Glutamatergic neuron (in vitro differentiated cells): ENCODE measurements at regions not wholly inside any gene's neighbourhood (a gene's known extent, or its start where the extent isn't known, plus 50 kb on each side); places are given as distances from the start of the nearest gene placed in this dataset.
"Not testable (repeated sequence)": the region's sequence is repeated elsewhere in the genome, so short reads cannot be mapped to it uniquely, and the experiment has no call there.

ENCODE experiments used
- DNase-seq: peaks from one replicate; pipeline ENCODE4 v3.0.0; 2022
- H3K27ac Mint-ChIP-seq: one replicate; pipeline ENCODE4 v1.8.0; 2020; ENCODE audit warnings: mild to moderate bottlenecking, mixed read lengths, inconsistent platforms; ENCODE audit not compliant: unreplicated experiment
- H3K27me3 Mint-ChIP-seq: one replicate; pipeline ENCODE4 v1.8.0; 2020; ENCODE audit warnings: mild to moderate bottlenecking, moderate library complexity, mixed read lengths, inconsistent platforms; ENCODE audit not compliant: unreplicated experiment
- H3K36me3 Mint-ChIP-seq: one replicate; pipeline ENCODE4 v1.8.0; 2020; ENCODE audit warnings: mild to moderate bottlenecking, mixed read lengths, inconsistent platforms; ENCODE audit not compliant: unreplicated experiment
- H3K4me1 Mint-ChIP-seq: one replicate; pipeline ENCODE4 v1.8.0; 2020; ENCODE audit warnings: mild to moderate bottlenecking, low read depth, mixed read lengths, inconsistent platforms; ENCODE audit not compliant: unreplicated experiment
- H3K4me3 Mint-ChIP-seq: one replicate; pipeline ENCODE4 v1.8.0; 2020; ENCODE audit warnings: mild to moderate bottlenecking, mixed read lengths, inconsistent platforms; ENCODE audit not compliant: unreplicated experiment
- H3K9me3 Mint-ChIP-seq: one replicate; pipeline ENCODE4 v1.8.0; 2020; ENCODE audit warnings: mild to moderate bottlenecking, moderate library complexity, mixed read lengths, inconsistent platforms; ENCODE audit not compliant: unreplicated experiment
- CTCF ChIP-seq: fragments of 200-600 bp; sonication (generic); IDR thresholded peaks from one replicate; pipeline ENCODE4 v1.5.0; 2021; ENCODE audit not compliant: partially characterized antibody, unreplicated experiment

- no peak for DNase-seq
- Mint-ChIP-seq H3K36me3 (peaks cover 16% of the 10 kb centered on the region), H3K4me1 (peaks cover 3% of the 10 kb centered on the region), H3K27ac (no peak overlapping the region), H3K9me3 (peaks cover 2% of the 10 kb centered on the region), H3K27me3 (peaks cover 15% of the 10 kb centered on the region), H3K4me3 (no peak overlapping the region)
- TF ChIP-seq CTCF, result no peak
Observed at GRCh38 chr3:184497804-184498203, 63.8 kb upstream of the EPHB3 start.

DNA sequence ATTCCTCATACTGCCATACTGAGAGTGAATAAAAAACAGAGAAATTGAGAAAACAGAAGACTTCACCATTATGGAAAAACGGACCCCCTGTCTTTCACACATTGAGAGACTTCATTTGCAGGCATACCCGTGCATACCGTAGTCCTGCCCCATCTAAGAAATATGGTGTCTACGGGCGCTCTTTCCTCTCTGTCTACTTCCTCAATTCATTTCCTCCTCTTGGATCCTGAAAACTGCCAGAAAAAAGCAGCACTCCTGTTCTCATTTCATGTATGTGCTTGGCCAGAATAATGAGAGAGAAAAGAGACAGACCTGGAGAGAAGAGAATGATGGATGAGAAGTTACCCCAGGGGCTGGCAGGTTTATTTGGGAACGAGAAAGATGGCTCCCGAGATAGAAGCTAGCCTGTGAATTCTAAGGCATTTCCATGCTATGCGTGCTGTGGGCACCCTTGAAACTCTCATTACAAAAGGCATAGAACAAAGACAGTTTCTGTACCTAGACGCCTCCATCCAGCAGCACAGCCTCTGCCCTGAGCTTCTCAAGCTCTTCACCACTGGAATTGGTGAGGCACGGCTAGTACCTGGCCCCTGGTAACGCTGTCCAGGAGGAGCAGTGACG lies 62.5 kb upstream of the EPHB3 start:
- H3K36me3 Mint-ChIP-seq, result peaks cover 11% of the 10 kb centered on the region
- no peak for TF ChIP-seq CTCF
- no peak overlapping the region for H3K4me3 Mint-ChIP-seq
- H3K27ac Mint-ChIP-seq, result no peak overlapping the region
- H3K27me3 Mint-ChIP-seq, result peaks cover 9% of the 10 kb centered on the region
- H3K9me3 Mint-ChIP-seq, result peaks cover 2% of the 10 kb centered on the region
- DNase-seq, result no peak
- peaks cover 3% of the 10 kb centered on the region for H3K4me1 Mint-ChIP-seq

GRCh38 chr3:184500344-184500923 lies 61.2 kb upstream of the EPHB3 start:
- no peak for DNase-seq
- Mint-ChIP-seq H3K36me3 (peaks cover 5% of the 10 kb centered on the region), H3K27me3 (peaks cover 7% of the 10 kb centered on the region), H3K4me3 (no peak overlapping the region), H3K4me1 (peaks cover 3% of the 10 kb centered on the region), H3K9me3 (peaks cover 2% of the 10 kb centered on the region), H3K27ac (peak overlapping the region; percentile 67)
- TF ChIP-seq CTCF, result no peak

GRCh38 chr3:184502123-184502667 lies 59.4 kb upstream of the EPHB3 start:
- peaks cover 4% of the 10 kb centered on the region for H3K27me3 Mint-ChIP-seq
- TF ChIP-seq CTCF, result no peak
- H3K27ac Mint-ChIP-seq, result no peak overlapping the region
- peaks cover 4% of the 10 kb centered on the region for H3K9me3 Mint-ChIP-seq
- DNase-seq, result no peak
- H3K4me1 Mint-ChIP-seq, result peaks cover 3% of the 10 kb centered on the region
- H3K4me3 Mint-ChIP-seq, result no peak overlapping the region
- no peaks in the 10 kb centered on the region for H3K36me3 Mint-ChIP-seq

- H3K27ac Mint-ChIP-seq, H3K4me3 Mint-ChIP-seq, H3K27me3 Mint-ChIP-seq, H3K36me3 Mint-ChIP-seq, H3K4me1 Mint-ChIP-seq, DNase-seq, H3K9me3 Mint-ChIP-seq: not testable (repeated sequence)
Observed at GRCh38 chr3:184502841-184503240, 58.7 kb upstream of the EPHB3 start.
